ENCODE measurements at regions not wholly inside any gene's neighbourhood (a gene's known extent, or its start where the extent isn't known, plus 50 kb on each side); places are given as distances from the start of the nearest gene placed in this dataset.
"Not testable (repeated sequence)": the region's sequence is repeated elsewhere in the genome, so short reads cannot be mapped to it uniquely, and the experiment has no call there.

DNA sequence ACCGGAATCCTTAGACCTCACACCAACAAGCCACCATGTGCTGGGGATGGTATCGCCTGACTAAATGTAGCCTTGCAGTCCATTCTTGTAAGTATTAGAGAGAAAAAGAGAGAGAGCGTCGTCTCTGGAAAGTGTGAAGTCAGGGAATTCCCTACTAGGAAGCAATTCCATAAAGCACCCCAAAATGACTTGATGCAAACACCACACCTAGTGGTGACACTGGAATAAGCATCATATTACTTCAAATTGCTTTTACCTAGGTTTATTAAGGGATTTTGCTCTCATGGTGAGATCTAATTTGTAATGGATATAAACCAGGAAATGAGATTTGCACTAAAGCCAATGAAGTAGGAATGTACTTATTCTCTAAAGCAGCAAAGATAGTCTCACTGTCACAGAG lies 111.4 kb upstream of the METTL9 start:
- DNase-seq; POLR2A ChIA-PET; H3K36me3 ChIP-seq (replicated peaks in 1 of 2; ENCODE audit: control insufficient read depth in 1 of 2, insufficient read depth in 2 of 2, low read length in 1 of 2); H3K4me1 ChIP-seq (ENCODE audit: control insufficient read depth in 1 of 2, insufficient read depth in 2 of 2, low read depth in 1 of 2, low read length in 1 of 2); H3K27ac ChIP-seq (ENCODE audit: low read depth in 2 of 2, low read length in 1 of 2); H3K4me3 ChIP-seq (ENCODE audit: low read depth in 2 of 2, low read length in 1 of 2); H2AFZ ChIP-seq (ENCODE audit: low read depth); H3F3A ChIP-seq (replicated peaks; ENCODE audit: insufficient read depth); CTCF ChIA-PET; H3K9ac ChIP-seq; H3K4me2 ChIP-seq; H3K27me3 ChIP-seq (ENCODE audit: insufficient read depth); H3K9me2 ChIP-seq; H3K79me2 ChIP-seq (ENCODE audit: insufficient read depth); H3K9me3 ChIP-seq: not testable (repeated sequence)
- peak; percentile 25; the same call in 1 of the 2 replicates for TF ChIP-seq CTCF (IDR thresholded peaks at IDR 0.05)
- H4K20me1 ChIP-seq (ENCODE audit: insufficient read depth), result peaks cover 12% of the 10 kb centered on the region
- WGBS (ENCODE audit: low lambda C conversion rate), result 96% methylated on average over 2 of the region's 4 CpGs

GRCh38 chr16:21499046-21499445 lies 100.3 kb upstream of the METTL9 start:
- H3K27ac ChIP-seq (ENCODE audit: low read depth in 2 of 2, low read length in 1 of 2); CTCF ChIA-PET: not testable (repeated sequence)
- 93% methylated on average over 7 of the region's 9 CpGs for WGBS (ENCODE audit: low lambda C conversion rate)

GRCh38 chr16:21501223-21501868 lies 98.0 kb upstream of the METTL9 start:
- Histone ChIP-seq H3K27ac (ENCODE audit: low read depth in 2 of 2, low read length in 1 of 2) (peak overlapping the region; percentile 70 to 90; a peak in 3 of 4 replicates), H3K9ac (peak overlapping the region; percentile 95), H3K79me2 (ENCODE audit: insufficient read depth) (peaks cover 47% of the 10 kb centered on the region), H3F3A (replicated peaks; ENCODE audit: insufficient read depth) (peaks cover 16% of the 10 kb centered on the region), H4K20me1 (ENCODE audit: insufficient read depth) (peaks cover 38% of the 10 kb centered on the region), H3K4me3 (ENCODE audit: low read depth in 2 of 2, low read length in 1 of 2) (peak overlapping the region; percentile 66 to 85), H3K4me2 (peak overlapping the region; percentile 99)
- H3K27me3 ChIP-seq (ENCODE audit: insufficient read depth); DNase-seq; H3K9me2 ChIP-seq; H2AFZ ChIP-seq (ENCODE audit: low read depth); H3K4me1 ChIP-seq (ENCODE audit: control insufficient read depth in 1 of 2, insufficient read depth in 2 of 2, low read depth in 1 of 2, low read length in 1 of 2); H3K9me3 ChIP-seq; CTCF ChIA-PET; POLR2A ChIA-PET; H3K36me3 ChIP-seq (replicated peaks in 1 of 2; ENCODE audit: control insufficient read depth in 1 of 2, insufficient read depth in 2 of 2, low read length in 1 of 2): not testable (repeated sequence)
- 2% methylated on average over 12 of the region's 51 CpGs for WGBS (ENCODE audit: low lambda C conversion rate)

More at GRCh38 chr16:21499046-21499445, 100.3 kb upstream of the METTL9 start:
- H3K9me3 ChIP-seq; DNase-seq; H3K4me1 ChIP-seq (ENCODE audit: control insufficient read depth in 1 of 2, insufficient read depth in 2 of 2, low read depth in 1 of 2, low read length in 1 of 2); H3K27me3 ChIP-seq (ENCODE audit: insufficient read depth); H3K4me2 ChIP-seq; H3K9ac ChIP-seq; H3K36me3 ChIP-seq (replicated peaks in 1 of 2; ENCODE audit: control insufficient read depth in 1 of 2, insufficient read depth in 2 of 2, low read length in 1 of 2); H3K4me3 ChIP-seq (ENCODE audit: low read depth in 2 of 2, low read length in 1 of 2); H2AFZ ChIP-seq (ENCODE audit: low read depth); H3K9me2 ChIP-seq; POLR2A ChIA-PET; H3F3A ChIP-seq (replicated peaks; ENCODE audit: insufficient read depth): not testable (repeated sequence)
- Histone ChIP-seq H3K79me2 (ENCODE audit: insufficient read depth) (peaks cover 24% of the 10 kb centered on the region), H4K20me1 (ENCODE audit: insufficient read depth) (peaks cover 20% of the 10 kb centered on the region)

All from SK-N-SH (cell line).